ENCODE measurements at regions not wholly inside any gene's neighbourhood (a gene's known extent, or its start where the extent isn't known, plus 50 kb on each side); places are given as distances from the start of the nearest gene placed in this dataset.
"Not testable (repeated sequence)": the region's sequence is repeated elsewhere in the genome, so short reads cannot be mapped to it uniquely, and the experiment has no call there.

- no peaks in the 10 kb centered on the region for H3K36me3 ChIP-seq (ENCODE audit: control insufficient read depth in 1 of 2, insufficient read depth in 2 of 2, low read length in 2 of 2)
- H3K9ac ChIP-seq (ENCODE audit: low read depth in 1 of 2, low read length in 2 of 2): no peak overlapping the region
- H3K27ac ChIP-seq (ENCODE audit: low read depth, low read length): no peak overlapping the region
- no peak overlapping the region for H3K4me3 ChIP-seq (ENCODE audit: low read depth in 1 of 2, low read length in 2 of 2)
- no peaks in the 10 kb centered on the region for H3K27me3 ChIP-seq (ENCODE audit: control insufficient read depth in 1 of 2, insufficient read depth in 2 of 2, low read length in 2 of 2)
- no peaks in the 10 kb centered on the region for H3K4me1 ChIP-seq (ENCODE audit: control insufficient read depth in 1 of 2, insufficient read depth in 2 of 2, low read length in 2 of 2)
- peaks cover 0 to 4% of the 10 kb centered on the region in 2 donors for H3K9me3 ChIP-seq (ENCODE audit: control insufficient read depth in 1 of 2, low read length in 2 of 2)
Observed at GRCh38 chr10:64881257-64881656, 1360.1 kb downstream of the REEP3 start.

GRCh38 chr10:64896582-64896981, 1375.4 kb downstream of the REEP3 start:
- H3K9me3 ChIP-seq (ENCODE audit: control insufficient read depth in 1 of 2, low read length in 2 of 2): peaks cover 2 to 3% of the 10 kb centered on the region in 2 donors
- H3K27ac ChIP-seq (ENCODE audit: low read depth, low read length): no peak overlapping the region
- H3K4me3 ChIP-seq (ENCODE audit: low read depth in 1 of 2, low read length in 2 of 2): no peak overlapping the region
- H3K27me3 ChIP-seq (ENCODE audit: control insufficient read depth in 1 of 2, insufficient read depth in 2 of 2, low read length in 2 of 2): no peaks in the 10 kb centered on the region
- H3K4me1 ChIP-seq (ENCODE audit: control insufficient read depth in 1 of 2, insufficient read depth in 2 of 2, low read length in 2 of 2): no peaks in the 10 kb centered on the region
- no peaks in the 10 kb centered on the region for H3K36me3 ChIP-seq (ENCODE audit: control insufficient read depth in 1 of 2, insufficient read depth in 2 of 2, low read length in 2 of 2)
- H3K9ac ChIP-seq (ENCODE audit: low read depth in 1 of 2, low read length in 2 of 2): no peak overlapping the region

- not testable (repeated sequence) for H3K4me3 ChIP-seq (ENCODE audit: low read depth in 1 of 2, low read length in 2 of 2); H3K9me3 ChIP-seq (ENCODE audit: control insufficient read depth in 1 of 2, low read length in 2 of 2); H3K4me1 ChIP-seq (ENCODE audit: control insufficient read depth in 1 of 2, insufficient read depth in 2 of 2, low read length in 2 of 2); H3K27ac ChIP-seq (ENCODE audit: low read depth, low read length); H3K36me3 ChIP-seq (ENCODE audit: control insufficient read depth in 1 of 2, insufficient read depth in 2 of 2, low read length in 2 of 2); H3K27me3 ChIP-seq (ENCODE audit: control insufficient read depth in 1 of 2, insufficient read depth in 2 of 2, low read length in 2 of 2); H3K9ac ChIP-seq (ENCODE audit: low read depth in 1 of 2, low read length in 2 of 2)
Observed at GRCh38 chr10:64906311-64906710, 1385.1 kb downstream of the REEP3 start.

GRCh38 chr10:64924306-64924705, 1403.1 kb downstream of the REEP3 start:
- not testable (repeated sequence) for H3K9me3 ChIP-seq (ENCODE audit: control insufficient read depth in 1 of 2, low read length in 2 of 2); H3K4me3 ChIP-seq (ENCODE audit: low read depth in 1 of 2, low read length in 2 of 2); H3K9ac ChIP-seq (ENCODE audit: low read depth in 1 of 2, low read length in 2 of 2); H3K4me1 ChIP-seq (ENCODE audit: control insufficient read depth in 1 of 2, insufficient read depth in 2 of 2, low read length in 2 of 2); H3K27me3 ChIP-seq (ENCODE audit: control insufficient read depth in 1 of 2, insufficient read depth in 2 of 2, low read length in 2 of 2); H3K27ac ChIP-seq (ENCODE audit: low read depth, low read length); H3K36me3 ChIP-seq (ENCODE audit: control insufficient read depth in 1 of 2, insufficient read depth in 2 of 2, low read length in 2 of 2)

GRCh38 chr10:64952042-64952441, 1430.8 kb downstream of the REEP3 start:
- no peaks in the 10 kb centered on the region for H3K27me3 ChIP-seq (ENCODE audit: control insufficient read depth in 1 of 2, insufficient read depth in 2 of 2, low read length in 2 of 2)
- H3K4me3 ChIP-seq (ENCODE audit: low read depth in 1 of 2, low read length in 2 of 2): no peak overlapping the region
- H3K9ac ChIP-seq (ENCODE audit: low read depth in 1 of 2, low read length in 2 of 2): no peak overlapping the region
- H3K36me3 ChIP-seq (ENCODE audit: control insufficient read depth in 1 of 2, insufficient read depth in 2 of 2, low read length in 2 of 2): no peaks in the 10 kb centered on the region
- H3K4me1 ChIP-seq (ENCODE audit: control insufficient read depth in 1 of 2, insufficient read depth in 2 of 2, low read length in 2 of 2): no peaks in the 10 kb centered on the region
- no peak overlapping the region for H3K27ac ChIP-seq (ENCODE audit: low read depth, low read length)
- H3K9me3 ChIP-seq (ENCODE audit: control insufficient read depth in 1 of 2, low read length in 2 of 2): peaks cover 2 to 4% of the 10 kb centered on the region in 2 donors

- Histone ChIP-seq H3K36me3 (ENCODE audit: control insufficient read depth in 1 of 2, insufficient read depth in 2 of 2, low read length in 2 of 2) (no peaks in the 10 kb centered on the region), H3K4me3 (ENCODE audit: low read depth in 1 of 2, low read length in 2 of 2) (no peak overlapping the region), H3K4me1 (ENCODE audit: control insufficient read depth in 1 of 2, insufficient read depth in 2 of 2, low read length in 2 of 2) (no peaks in the 10 kb centered on the region), H3K9ac (ENCODE audit: low read depth in 1 of 2, low read length in 2 of 2) (no peak overlapping the region), H3K27ac (ENCODE audit: low read depth, low read length) (no peak overlapping the region), H3K9me3 (ENCODE audit: control insufficient read depth in 1 of 2, low read length in 2 of 2) (peaks cover 0 to 2% of the 10 kb centered on the region in 2 donors), H3K27me3 (ENCODE audit: control insufficient read depth in 1 of 2, insufficient read depth in 2 of 2, low read length in 2 of 2) (no peaks in the 10 kb centered on the region)
Observed at GRCh38 chr10:64956441-64956840, 1435.2 kb downstream of the REEP3 start.

- Histone ChIP-seq H3K4me3 (ENCODE audit: low read depth in 1 of 2, low read length in 2 of 2) (no peak overlapping the region), H3K4me1 (ENCODE audit: control insufficient read depth in 1 of 2, insufficient read depth in 2 of 2, low read length in 2 of 2) (no peaks in the 10 kb centered on the region), H3K27ac (ENCODE audit: low read depth, low read length) (no peak overlapping the region), H3K27me3 (ENCODE audit: control insufficient read depth in 1 of 2, insufficient read depth in 2 of 2, low read length in 2 of 2) (no peaks in the 10 kb centered on the region), H3K36me3 (ENCODE audit: control insufficient read depth in 1 of 2, insufficient read depth in 2 of 2, low read length in 2 of 2) (no peaks in the 10 kb centered on the region), H3K9ac (ENCODE audit: low read depth in 1 of 2, low read length in 2 of 2) (no peak overlapping the region), H3K9me3 (ENCODE audit: control insufficient read depth in 1 of 2, low read length in 2 of 2) (no peaks in the 10 kb centered on the region)
Observed at GRCh38 chr10:64959116-64959515, 1437.9 kb downstream of the REEP3 start.

GRCh38 chr10:64959883-64960282, 1438.7 kb downstream of the REEP3 start:
- Histone ChIP-seq H3K4me3 (ENCODE audit: low read depth in 1 of 2, low read length in 2 of 2) (no peak overlapping the region), H3K27me3 (ENCODE audit: control insufficient read depth in 1 of 2, insufficient read depth in 2 of 2, low read length in 2 of 2) (no peaks in the 10 kb centered on the region), H3K9me3 (ENCODE audit: control insufficient read depth in 1 of 2, low read length in 2 of 2) (no peaks in the 10 kb centered on the region), H3K4me1 (ENCODE audit: control insufficient read depth in 1 of 2, insufficient read depth in 2 of 2, low read length in 2 of 2) (no peaks in the 10 kb centered on the region), H3K36me3 (ENCODE audit: control insufficient read depth in 1 of 2, insufficient read depth in 2 of 2, low read length in 2 of 2) (no peaks in the 10 kb centered on the region), H3K9ac (ENCODE audit: low read depth in 1 of 2, low read length in 2 of 2) (no peak overlapping the region), H3K27ac (ENCODE audit: low read depth, low read length) (no peak overlapping the region)

- Histone ChIP-seq H3K4me1 (ENCODE audit: control insufficient read depth in 1 of 2, insufficient read depth in 2 of 2, low read length in 2 of 2) (no peaks in the 10 kb centered on the region), H3K36me3 (ENCODE audit: control insufficient read depth in 1 of 2, insufficient read depth in 2 of 2, low read length in 2 of 2) (no peaks in the 10 kb centered on the region), H3K4me3 (ENCODE audit: low read depth in 1 of 2, low read length in 2 of 2) (no peak overlapping the region), H3K27ac (ENCODE audit: low read depth, low read length) (no peak overlapping the region), H3K27me3 (ENCODE audit: control insufficient read depth in 1 of 2, insufficient read depth in 2 of 2, low read length in 2 of 2) (no peaks in the 10 kb centered on the region), H3K9me3 (ENCODE audit: control insufficient read depth in 1 of 2, low read length in 2 of 2) (no peaks in the 10 kb centered on the region), H3K9ac (ENCODE audit: low read depth in 1 of 2, low read length in 2 of 2) (no peak overlapping the region)
Observed at GRCh38 chr10:64973391-64973790, 1452.2 kb downstream of the REEP3 start.

GRCh38 chr10:64976150-64976549, 1454.9 kb downstream of the REEP3 start:
- Histone ChIP-seq H3K4me3 (ENCODE audit: low read depth in 1 of 2, low read length in 2 of 2) (no peak overlapping the region), H3K27ac (ENCODE audit: low read depth, low read length) (no peak overlapping the region), H3K9me3 (ENCODE audit: control insufficient read depth in 1 of 2, low read length in 2 of 2) (no peaks in the 10 kb centered on the region), H3K36me3 (ENCODE audit: control insufficient read depth in 1 of 2, insufficient read depth in 2 of 2, low read length in 2 of 2) (no peaks in the 10 kb centered on the region), H3K27me3 (ENCODE audit: control insufficient read depth in 1 of 2, insufficient read depth in 2 of 2, low read length in 2 of 2) (no peaks in the 10 kb centered on the region), H3K4me1 (ENCODE audit: control insufficient read depth in 1 of 2, insufficient read depth in 2 of 2, low read length in 2 of 2) (no peaks in the 10 kb centered on the region), H3K9ac (ENCODE audit: low read depth in 1 of 2, low read length in 2 of 2) (no peak overlapping the region)

- H3K27ac ChIP-seq (ENCODE audit: low read depth, low read length): no peak overlapping the region
- no peaks in the 10 kb centered on the region for H3K4me1 ChIP-seq (ENCODE audit: control insufficient read depth in 1 of 2, insufficient read depth in 2 of 2, low read length in 2 of 2)
- no peaks in the 10 kb centered on the region for H3K9me3 ChIP-seq (ENCODE audit: control insufficient read depth in 1 of 2, low read length in 2 of 2)
- H3K27me3 ChIP-seq (ENCODE audit: control insufficient read depth in 1 of 2, insufficient read depth in 2 of 2, low read length in 2 of 2): no peaks in the 10 kb centered on the region
- no peaks in the 10 kb centered on the region for H3K36me3 ChIP-seq (ENCODE audit: control insufficient read depth in 1 of 2, insufficient read depth in 2 of 2, low read length in 2 of 2)
- H3K9ac ChIP-seq (ENCODE audit: low read depth in 1 of 2, low read length in 2 of 2): no peak overlapping the region
- H3K4me3 ChIP-seq (ENCODE audit: low read depth in 1 of 2, low read length in 2 of 2): no peak overlapping the region
Observed at GRCh38 chr10:64977915-64978314, 1456.7 kb downstream of the REEP3 start.
